Forelimb muscle (tissue), 1 donor: ENCODE measurements at regions not wholly inside any gene's neighbourhood (a gene's known extent, or its start where the extent isn't known, plus 50 kb on each side); places are given as distances from the start of the nearest gene placed in this dataset.

Source experiments
- DNase-seq: peaks from one replicate; pipeline ENCODE4 v3.0.0-alpha.2; 2013; ENCODE audit warnings: low read depth

GRCh38 chr5:125277494-125278154 is 531.2 kb upstream of the ZNF608 start:
- no peak for DNase-seq

DNA sequence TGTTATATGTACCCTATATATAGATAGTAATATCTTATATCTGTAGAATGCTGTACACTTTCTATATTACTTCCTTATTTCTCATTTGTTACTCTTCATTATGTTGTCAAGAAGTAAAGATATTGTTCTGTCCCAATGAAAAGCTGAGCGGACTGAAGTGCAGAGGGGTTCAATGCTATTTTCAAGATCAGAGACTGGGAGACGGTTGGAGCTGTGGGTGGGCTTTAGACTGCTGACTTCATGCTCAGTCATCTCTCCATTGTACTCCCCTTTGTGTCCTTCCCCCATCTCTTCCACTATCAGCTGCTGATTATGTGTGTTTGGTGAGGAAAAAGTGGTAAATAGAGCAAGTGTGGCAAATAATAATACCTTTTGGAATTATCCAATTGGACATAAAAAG is 532.3 kb upstream of the ZNF608 start:
- DNase-seq, result no peak

DNA sequence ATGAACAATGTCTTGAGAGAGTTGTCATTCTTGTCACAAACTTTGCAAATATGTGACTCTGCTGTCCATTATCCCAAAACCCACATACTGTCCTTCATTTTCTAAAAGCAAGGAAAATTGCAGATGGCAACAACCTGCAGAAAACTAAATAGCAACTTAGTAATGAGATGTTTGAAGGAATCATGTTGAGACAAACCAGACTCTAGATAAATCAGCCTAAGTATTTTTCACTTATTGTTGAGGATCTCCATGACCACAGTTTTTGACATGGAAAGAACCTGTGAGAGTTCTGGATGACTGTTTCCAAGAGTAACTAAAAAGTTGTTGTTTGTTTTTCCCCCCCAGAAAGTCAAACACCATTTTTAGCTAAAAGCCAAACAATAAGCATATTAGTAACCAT is 535.2 kb upstream of the ZNF608 start:
- DNase-seq, result no peak

- DNase-seq, result no peak
Measured at GRCh38 chr5:125283372-125283771, 536.9 kb upstream of the ZNF608 start.

DNA sequence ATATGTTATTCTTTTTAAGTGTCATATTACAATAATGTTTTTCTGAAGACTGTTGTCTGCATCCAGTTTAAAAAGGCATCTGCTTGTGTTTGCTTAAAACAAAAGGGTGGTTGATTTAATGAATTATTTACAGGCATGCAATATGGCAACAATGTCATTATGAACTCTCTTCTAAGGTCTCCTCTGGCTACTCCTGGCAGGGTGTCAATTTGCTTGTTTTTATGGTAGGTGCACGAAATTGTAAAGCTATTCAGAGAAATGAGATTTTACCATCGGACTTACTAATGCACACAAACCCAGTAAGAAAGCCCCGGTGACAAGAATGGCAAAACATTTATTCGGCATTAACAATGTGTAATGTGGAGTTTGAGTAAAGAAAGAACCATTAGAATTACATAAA is 539.8 kb upstream of the ZNF608 start:
- DNase-seq, result no peak

- no peak for DNase-seq
Measured at GRCh38 chr5:125289606-125290005, 543.2 kb upstream of the ZNF608 start.

- DNase-seq, result no peak
Measured at GRCh38 chr5:125290935-125291334, 544.5 kb upstream of the ZNF608 start.

DNA sequence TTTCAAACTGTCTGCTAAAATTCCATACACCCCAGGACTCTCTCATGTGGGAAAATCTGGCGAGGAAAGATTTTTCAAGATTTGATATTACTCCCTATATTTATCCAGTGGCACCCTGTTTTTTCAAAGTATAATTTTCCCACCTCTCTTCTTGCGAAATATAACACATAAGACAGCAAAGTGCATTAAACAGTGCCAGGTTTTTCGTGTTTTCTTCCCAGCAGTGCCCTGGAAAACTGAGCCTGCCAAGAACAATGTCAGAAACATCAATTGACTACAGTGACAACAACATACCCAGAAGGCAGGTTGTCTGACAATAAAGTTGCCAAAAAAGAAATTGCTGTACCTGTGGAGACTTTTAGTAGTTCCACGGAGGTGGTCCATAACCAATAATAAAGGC is 545.0 kb upstream of the ZNF608 start:
- no peak for DNase-seq

DNA sequence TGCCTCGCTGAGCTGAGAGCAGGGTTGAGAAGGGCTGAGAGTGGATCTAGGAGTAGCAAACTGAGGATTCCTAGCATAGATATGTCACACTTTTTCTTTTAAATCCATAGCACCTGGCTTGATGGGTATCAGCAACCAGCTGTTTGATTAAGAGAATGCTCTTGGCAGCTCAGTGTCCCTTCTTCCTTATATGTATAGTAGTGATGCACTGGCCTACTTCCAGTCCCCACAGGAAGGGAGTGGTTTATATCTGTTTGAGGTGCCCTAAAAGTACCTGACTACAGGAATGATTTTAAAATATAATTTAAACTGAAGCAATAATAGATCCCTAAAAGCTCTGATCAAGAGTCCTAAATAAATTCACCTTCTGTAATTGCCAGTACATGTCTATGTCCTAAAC is 546.8 kb upstream of the ZNF608 start:
- DNase-seq, result no peak

- DNase-seq, result no peak
Measured at GRCh38 chr5:125293726-125294125, 547.3 kb upstream of the ZNF608 start.

DNA sequence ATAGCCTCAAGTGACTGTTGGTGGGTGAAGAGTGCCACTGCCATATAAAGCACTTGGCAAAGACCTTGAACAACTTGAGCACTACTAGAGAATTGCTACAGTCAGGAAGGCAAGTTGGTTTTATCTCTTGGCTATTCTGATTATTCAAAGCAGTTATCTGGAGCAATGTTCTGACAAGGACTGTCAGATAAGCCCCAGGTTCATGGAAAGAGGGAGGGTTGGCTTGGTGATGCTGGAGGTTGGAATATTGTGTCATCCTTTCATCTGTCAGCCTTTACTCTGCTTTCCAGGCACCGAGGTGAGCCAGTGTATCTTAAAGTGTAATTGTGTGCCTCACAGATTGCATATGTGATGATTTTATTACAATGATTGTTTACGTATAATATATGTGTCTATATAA is 548.4 kb upstream of the ZNF608 start:
- DNase-seq, result no peak

GRCh38 chr5:125295405-125295872 is 549.0 kb upstream of the ZNF608 start:
- DNase-seq, result no peak

DNA sequence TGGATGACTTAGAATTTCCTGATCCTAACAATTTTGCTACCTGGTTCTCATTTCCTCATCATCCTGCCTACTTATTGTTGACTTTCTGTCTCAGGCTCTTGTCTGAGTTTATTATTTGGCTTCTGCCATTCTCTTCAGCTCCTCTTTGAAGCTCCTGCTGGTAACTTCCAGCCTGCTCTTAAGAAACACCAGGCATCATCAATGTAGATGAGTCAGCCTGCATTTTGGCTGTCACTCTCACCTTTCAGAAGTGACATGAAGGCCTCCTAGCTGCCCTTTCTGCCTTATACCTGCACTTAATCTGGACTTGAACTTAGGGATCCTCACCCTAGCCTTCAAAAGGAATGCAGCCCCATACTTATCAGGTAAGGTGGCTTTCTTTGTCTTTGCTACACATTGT is 551.8 kb upstream of the ZNF608 start:
- no peak for DNase-seq

DNA sequence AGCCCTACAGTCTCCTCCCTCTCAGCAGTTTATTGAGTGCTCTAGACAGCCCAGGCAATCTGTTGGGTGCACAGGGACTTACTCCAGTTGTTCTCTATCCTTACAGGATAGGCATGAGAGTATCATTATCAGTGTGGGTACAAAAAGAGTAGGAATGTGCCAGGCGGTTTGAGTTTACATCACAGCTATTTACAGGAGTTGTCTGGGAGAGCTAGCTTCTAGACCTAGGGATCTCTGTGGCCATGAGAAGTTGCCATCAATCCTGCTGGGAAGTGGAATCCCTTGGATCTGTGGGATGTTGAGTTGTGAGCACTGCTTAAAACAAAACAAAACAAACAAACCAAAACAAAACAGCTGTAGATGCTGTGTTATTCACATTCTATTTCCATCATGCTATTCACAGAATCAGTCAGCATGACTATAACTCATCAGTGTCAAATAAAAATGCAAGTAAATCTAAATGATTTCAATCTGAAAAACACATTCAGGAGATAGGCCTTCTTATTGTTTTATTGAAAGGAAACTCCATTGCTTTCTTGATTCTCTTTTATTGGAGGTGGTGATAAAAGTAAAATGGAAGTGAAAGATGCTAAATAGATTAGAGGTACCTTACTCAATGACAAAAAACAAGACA is 552.4 kb upstream of the ZNF608 start:
- no peak for DNase-seq

GRCh38 chr5:125301711-125302110 is 555.3 kb upstream of the ZNF608 start:
- no peak for DNase-seq

DNA sequence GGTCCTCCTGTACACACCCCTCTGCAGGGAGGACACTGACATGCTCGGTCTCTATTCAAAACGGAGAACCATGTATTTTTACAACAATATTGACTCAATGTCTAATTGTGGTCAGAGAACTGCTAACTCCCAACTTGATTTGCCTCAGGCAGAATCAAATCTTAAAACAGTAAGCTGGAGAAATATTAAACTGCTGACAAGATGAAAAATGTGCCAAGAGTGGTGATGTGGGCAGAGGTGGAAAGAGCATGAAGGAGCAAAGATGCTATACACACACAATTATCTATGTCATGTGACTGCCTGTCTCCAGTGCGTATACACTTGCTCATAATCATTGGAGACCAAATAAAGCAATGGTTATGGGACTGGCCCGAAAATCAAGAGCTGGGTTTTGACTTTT is 556.1 kb upstream of the ZNF608 start:
- DNase-seq, result no peak

DNA sequence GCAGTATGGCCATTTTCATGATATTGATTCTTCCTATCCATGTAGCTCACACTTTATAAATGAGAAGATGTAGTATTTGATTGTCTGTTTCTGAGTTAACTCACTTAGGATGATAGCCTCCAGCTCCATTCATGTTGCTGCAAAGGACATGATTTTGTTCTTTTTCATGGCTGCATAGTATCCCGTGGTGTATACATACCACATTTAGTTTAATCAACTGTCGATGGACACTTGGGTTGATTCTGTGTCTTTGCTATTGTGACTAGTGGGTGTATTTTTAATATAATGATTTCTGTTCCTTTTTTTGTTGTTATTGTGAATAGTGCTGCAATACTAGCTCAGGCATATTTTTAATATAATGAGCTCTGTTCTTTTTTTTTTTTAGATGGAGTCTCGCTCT is 560.3 kb upstream of the ZNF608 start:
- DNase-seq, result no peak

- DNase-seq, result no peak
Measured at GRCh38 chr5:125310749-125311148, 564.3 kb upstream of the ZNF608 start.

DNA sequence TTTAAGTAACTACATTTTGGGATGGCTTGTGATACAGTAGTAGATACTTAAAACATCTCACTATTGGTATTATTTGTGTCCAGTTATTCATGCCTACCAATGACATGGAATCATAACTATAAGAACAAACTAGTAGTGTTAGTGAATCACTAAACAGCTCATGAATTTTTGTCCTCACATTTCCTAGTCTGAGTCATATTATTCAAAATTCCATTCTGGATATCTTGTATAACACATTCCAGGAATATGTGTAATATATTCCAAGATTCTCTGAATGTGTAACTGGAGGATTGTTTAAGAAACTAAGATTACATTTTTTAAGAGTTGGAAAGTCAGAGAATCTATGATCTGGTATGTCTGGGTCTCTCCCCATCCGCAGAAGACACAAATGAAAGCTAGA is 565.3 kb upstream of the ZNF608 start:
- DNase-seq, result no peak

DNA sequence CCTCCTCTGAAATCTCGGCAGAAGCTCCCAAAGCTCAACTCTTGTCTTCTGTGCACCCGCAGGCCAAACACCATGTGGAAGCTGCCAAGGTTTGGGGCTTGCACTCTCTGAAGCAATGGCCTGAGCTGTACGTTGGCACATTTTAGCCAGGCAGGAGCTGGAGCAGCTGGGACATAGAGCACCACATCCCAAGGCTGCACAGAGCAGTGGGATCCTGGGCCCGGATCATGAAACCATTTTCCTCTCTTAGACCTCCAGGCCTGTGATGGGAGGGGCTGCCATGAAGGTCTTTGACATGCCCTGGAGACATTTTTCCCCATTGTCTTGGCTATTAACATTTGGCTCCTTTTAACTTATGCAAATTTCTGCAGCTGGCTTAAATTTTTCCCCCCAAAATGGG is 567.1 kb upstream of the ZNF608 start:
- DNase-seq, result no peak

- no peak for DNase-seq
Measured at GRCh38 chr5:125315306-125315705, 568.9 kb upstream of the ZNF608 start.

GRCh38 chr5:125316391-125316790 is 570.0 kb upstream of the ZNF608 start:
- no peak for DNase-seq

GRCh38 chr5:125316915-125317535 is 570.6 kb upstream of the ZNF608 start:
- DNase-seq, result no peak
